Activated naive CD4-positive, alpha-beta T cell treated with anti-CD3 and anti-CD28 coated beads, Interleukin-2, amount 10 ng/mL, durations not matched to agents 7 days and 5 days (primary cell): ENCODE measurements at regions not wholly inside any gene's neighbourhood (a gene's known extent, or its start where the extent isn't known, plus 50 kb on each side); places are given as distances from the start of the nearest gene placed in this dataset.

Experiments used
- CTCF ChIA-PET: fragments of 350-600 bp; sonication (Branson Sonifier 250); formaldehyde crosslinking; loops from one replicate; lab custom pipeline; 2021; ENCODE audit warnings: antibody characterized with exemption; lab: Charles Lee
- DNase-seq: peaks from one replicate; pipeline ENCODE4 v3.0.0-alpha.2; 2020
- H3K27ac Mint-ChIP-seq: one replicate; pipeline ENCODE4 v1.8.0; 2021; ENCODE audit warnings: mild to moderate bottlenecking, moderate library complexity, mixed read lengths
- H3K27me3 Mint-ChIP-seq: one replicate; pipeline ENCODE4 v1.8.0; 2021; ENCODE audit warnings: mild to moderate bottlenecking, mixed read lengths
- H3K36me3 Mint-ChIP-seq: one replicate; pipeline ENCODE4 v1.8.0; 2021; ENCODE audit warnings: mixed read lengths
- H3K4me1 Mint-ChIP-seq: one replicate; pipeline ENCODE4 v1.8.0; 2021; ENCODE audit warnings: mixed read lengths
- H3K4me3 Mint-ChIP-seq: one replicate; pipeline ENCODE4 v1.8.0; 2021; ENCODE audit warnings: mild to moderate bottlenecking, moderate library complexity, mixed read lengths
- H3K9me3 Mint-ChIP-seq: one replicate; pipeline ENCODE4 v1.8.0; 2021; ENCODE audit warnings: mixed read lengths

- no peak for DNase-seq
- Mint-ChIP-seq H3K27me3 (peaks cover 59% of the 10 kb centered on the region), H3K9me3 (no peaks in the 10 kb centered on the region), H3K27ac (peak overlapping the region; percentile 19), H3K36me3 (no peaks in the 10 kb centered on the region), H3K4me3 (peak overlapping the region; percentile 75), H3K4me1 (peaks cover 27% of the 10 kb centered on the region)
- CTCF ChIA-PET, result interaction anchor here (0.9 to 2.4 kb wide), 6 partner anchors 9 to 26 kb away, joined by 3 to 11 read pairs (median 4); no protein-coding TSS in a partner anchor
These were observed 216.1 kb downstream of the MEF2C start for GRCh38 chr5:88666761-88667495.

GRCh38 chr5:88665750-88666215 is 217.2 kb downstream of the MEF2C start:
- H3K36me3 Mint-ChIP-seq, result peaks cover 6% of the 10 kb centered on the region
- peak overlapping the region; percentile 38 for H3K27ac Mint-ChIP-seq
- CTCF ChIA-PET, result interaction anchor here (1.1 to 2.4 kb wide), 4 partner anchors 10 to 27 kb away, joined by 3 to 11 read pairs (median 6); no protein-coding TSS in a partner anchor
- no peak for DNase-seq
- H3K4me1 Mint-ChIP-seq, result peaks cover 33% of the 10 kb centered on the region
- H3K9me3 Mint-ChIP-seq, result no peaks in the 10 kb centered on the region
- peak overlapping the region; percentile 75 for H3K4me3 Mint-ChIP-seq
- peaks cover 60% of the 10 kb centered on the region for H3K27me3 Mint-ChIP-seq

GRCh38 chr5:88664645-88665044 is 218.3 kb downstream of the MEF2C start:
- Mint-ChIP-seq H3K4me3 (no peak overlapping the region), H3K27me3 (peaks cover 67% of the 10 kb centered on the region), H3K36me3 (peaks cover 9% of the 10 kb centered on the region), H3K9me3 (no peaks in the 10 kb centered on the region), H3K4me1 (peaks cover 39% of the 10 kb centered on the region), H3K27ac (no peak overlapping the region)
- no peak for DNase-seq
- CTCF ChIA-PET, result interaction anchor here (0.7 to 1.0 kb wide), 2 partner anchors 25 to 26 kb away, joined by 3 to 5 read pairs; no protein-coding TSS in a partner anchor

DNA sequence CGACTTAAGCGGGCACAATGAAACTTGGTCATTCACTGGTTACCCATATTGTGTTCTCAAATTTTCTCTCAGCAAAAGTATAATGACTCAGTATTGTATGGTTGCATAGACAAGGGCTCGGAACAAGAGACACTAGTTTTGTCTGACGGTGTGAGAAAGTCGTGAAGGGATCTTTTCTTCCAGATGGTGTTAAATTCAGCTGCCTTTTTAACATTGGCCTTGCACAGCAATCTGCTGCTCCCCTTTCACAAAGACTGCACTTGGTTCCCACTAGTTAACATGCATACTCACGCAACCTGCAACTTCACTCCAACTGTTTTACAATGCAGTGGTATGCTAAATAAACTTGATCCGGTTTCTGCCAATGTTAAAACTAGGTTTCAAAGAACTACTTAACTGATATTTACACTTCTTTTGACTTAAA is 219.2 kb downstream of the MEF2C start:
- H3K4me1 Mint-ChIP-seq, result peaks cover 42% of the 10 kb centered on the region
- CTCF ChIA-PET, result interaction anchor here (1.0 kb wide), 1 partner anchor 27 kb away, joined by 5 read pairs; no protein-coding TSS in a partner anchor
- no peak for DNase-seq
- no peak overlapping the region for H3K27ac Mint-ChIP-seq
- H3K27me3 Mint-ChIP-seq, result peaks cover 70% of the 10 kb centered on the region
- H3K4me3 Mint-ChIP-seq, result no peak overlapping the region
- no peaks in the 10 kb centered on the region for H3K9me3 Mint-ChIP-seq
- H3K36me3 Mint-ChIP-seq, result peaks cover 9% of the 10 kb centered on the region

DNA sequence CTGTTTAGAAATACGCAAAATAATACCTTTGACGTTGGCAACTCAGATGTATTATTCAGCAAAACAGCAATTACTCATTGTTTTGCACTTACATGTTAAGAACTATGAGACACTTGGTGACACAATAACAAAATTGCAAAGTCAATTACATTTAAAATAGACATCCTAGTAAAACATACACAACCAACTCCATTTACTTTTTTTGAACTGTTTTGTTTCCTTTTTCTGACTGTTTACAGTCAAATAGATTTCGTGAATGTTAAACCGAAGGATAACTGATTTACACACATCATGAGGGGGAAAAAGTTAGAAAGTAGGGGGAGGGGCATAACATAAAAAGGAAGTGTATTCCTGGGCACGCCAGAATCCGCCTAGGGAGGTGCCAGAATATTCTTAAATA is 220.1 kb downstream of the MEF2C start:
- CTCF ChIA-PET, result no interaction called here

GRCh38 chr5:88661806-88662207 is 221.2 kb downstream of the MEF2C start:
- no peak overlapping the region for H3K4me3 Mint-ChIP-seq
- no peak for DNase-seq
- peaks cover 9% of the 10 kb centered on the region for H3K36me3 Mint-ChIP-seq
- CTCF ChIA-PET, result no interaction called here
- H3K27ac Mint-ChIP-seq, result peak overlapping the region; percentile 58
- H3K9me3 Mint-ChIP-seq, result no peaks in the 10 kb centered on the region
- peaks cover 53% of the 10 kb centered on the region for H3K27me3 Mint-ChIP-seq
- peaks cover 29% of the 10 kb centered on the region for H3K4me1 Mint-ChIP-seq

More for the DNA sequence above, 220.1 kb downstream of the MEF2C start:
- H3K27ac Mint-ChIP-seq, result no peak overlapping the region
- H3K4me3 Mint-ChIP-seq, result no peak overlapping the region
- no peak for DNase-seq
- H3K27me3 Mint-ChIP-seq, result peaks cover 63% of the 10 kb centered on the region
- H3K9me3 Mint-ChIP-seq, result no peaks in the 10 kb centered on the region
- peaks cover 9% of the 10 kb centered on the region for H3K36me3 Mint-ChIP-seq
- peaks cover 39% of the 10 kb centered on the region for H3K4me1 Mint-ChIP-seq

GRCh38 chr5:88660947-88661805 is 221.8 kb downstream of the MEF2C start:
- DNase-seq, result peak; percentile 50
- Mint-ChIP-seq H3K27ac (peak overlapping the region; percentile 58), H3K36me3 (peaks cover 9% of the 10 kb centered on the region), H3K27me3 (peaks cover 47% of the 10 kb centered on the region), H3K4me1 (peaks cover 23% of the 10 kb centered on the region), H3K4me3 (peak overlapping the region; percentile 48), H3K9me3 (no peaks in the 10 kb centered on the region)
- CTCF ChIA-PET, result interaction anchor here (1.7 to 3.8 kb wide), 2 partner anchors 29 to 879 kb away, joined by 4 to 12 read pairs; no protein-coding TSS in a partner anchor

DNA sequence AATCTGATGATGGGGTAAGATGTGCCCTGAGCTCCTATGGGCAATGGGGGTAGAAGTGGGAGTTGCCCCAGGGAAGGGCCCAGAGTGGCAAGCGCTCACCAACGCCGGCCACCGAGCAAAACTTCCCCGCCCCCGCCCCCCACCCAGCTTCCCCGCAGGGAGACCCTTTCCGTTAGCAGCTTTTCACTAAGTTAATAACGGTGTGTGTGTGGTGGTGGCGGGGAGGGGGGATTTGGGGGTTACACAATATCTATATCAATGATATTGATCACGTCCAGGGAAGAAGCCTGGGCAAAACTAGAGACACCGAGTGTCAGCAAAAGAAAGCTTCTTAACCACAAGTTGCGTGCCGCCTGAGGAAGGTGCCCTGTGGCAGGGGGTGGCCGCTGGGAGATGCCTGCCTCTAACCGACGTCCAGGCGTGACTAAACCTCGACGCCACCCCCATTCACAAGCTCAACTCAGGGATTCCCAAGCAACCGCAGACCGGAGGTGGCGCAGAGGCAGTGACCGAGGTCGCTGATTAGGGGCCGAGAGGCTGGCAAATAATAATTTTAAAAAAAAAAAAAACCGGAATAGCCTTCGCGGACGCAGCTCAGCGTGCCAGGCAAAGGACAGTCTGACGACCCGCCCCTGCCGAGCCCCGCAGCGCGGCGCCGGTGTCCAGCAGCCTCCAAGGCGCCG is 222.6 kb downstream of the MEF2C start:
- CTCF ChIA-PET, result interaction anchor here (1.7 to 3.8 kb wide), 2 partner anchors 30 to 879 kb away, joined by 4 to 12 read pairs; no protein-coding TSS in a partner anchor
- DNase-seq, result no peak
- Mint-ChIP-seq H3K27me3 (peaks cover 39% of the 10 kb centered on the region), H3K27ac (no peak overlapping the region), H3K36me3 (peaks cover 9% of the 10 kb centered on the region), H3K9me3 (no peaks in the 10 kb centered on the region), H3K4me1 (peaks cover 15% of the 10 kb centered on the region), H3K4me3 (peak overlapping the region; percentile 15)

GRCh38 chr5:88659529-88660263 is 223.3 kb downstream of the MEF2C start:
- H3K4me3 Mint-ChIP-seq, result peak overlapping the region; percentile 41
- peaks cover 38% of the 10 kb centered on the region for H3K27me3 Mint-ChIP-seq
- H3K36me3 Mint-ChIP-seq, result peaks cover 9% of the 10 kb centered on the region
- no peak for DNase-seq
- no peak overlapping the region for H3K27ac Mint-ChIP-seq
- no peaks in the 10 kb centered on the region for H3K9me3 Mint-ChIP-seq
- CTCF ChIA-PET, result interaction anchor here (1.7 to 3.8 kb wide), 2 partner anchors 31 to 878 kb away, joined by 4 to 12 read pairs; no protein-coding TSS in a partner anchor
- H3K4me1 Mint-ChIP-seq, result peaks cover 15% of the 10 kb centered on the region

DNA sequence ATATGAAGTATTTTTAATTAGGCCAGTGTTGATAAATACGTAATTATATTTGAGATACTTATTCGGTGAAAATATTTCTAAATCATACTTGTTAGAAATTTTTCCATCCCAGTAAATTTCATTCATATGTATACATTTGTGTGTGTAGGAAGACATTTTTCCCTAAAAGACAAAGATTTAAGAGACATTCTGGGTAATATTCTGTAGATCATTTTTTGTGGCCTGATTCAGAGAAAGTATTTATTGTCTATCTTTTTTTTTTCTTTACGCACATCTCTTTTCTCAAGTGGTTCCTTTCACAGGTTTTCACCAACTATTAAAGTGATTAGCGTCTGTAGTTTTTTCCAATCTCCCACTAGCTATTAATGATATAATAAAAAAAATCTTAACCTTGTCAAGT is 224.1 kb downstream of the MEF2C start:
- H3K27me3 Mint-ChIP-seq, result peaks cover 35% of the 10 kb centered on the region
- no peak overlapping the region for H3K27ac Mint-ChIP-seq
- peaks cover 15% of the 10 kb centered on the region for H3K4me1 Mint-ChIP-seq
- no peak overlapping the region for H3K4me3 Mint-ChIP-seq
- peaks cover 9% of the 10 kb centered on the region for H3K36me3 Mint-ChIP-seq
- H3K9me3 Mint-ChIP-seq, result no peaks in the 10 kb centered on the region
- CTCF ChIA-PET, result interaction anchor here (3.8 kb wide), 1 partner anchor 31 kb away, joined by 12 read pairs; no protein-coding TSS in a partner anchor
- no peak for DNase-seq

GRCh38 chr5:88657906-88658775 is 224.8 kb downstream of the MEF2C start:
- Mint-ChIP-seq H3K27me3 (peaks cover 32% of the 10 kb centered on the region), H3K4me3 (no peak overlapping the region), H3K9me3 (no peaks in the 10 kb centered on the region), H3K4me1 (peaks cover 15% of the 10 kb centered on the region), H3K36me3 (peaks cover 9% of the 10 kb centered on the region), H3K27ac (no peak overlapping the region)
- CTCF ChIA-PET, result interaction anchor here (3.8 kb wide), 1 partner anchor 32 kb away, joined by 12 read pairs; no protein-coding TSS in a partner anchor
- DNase-seq, result no peak

GRCh38 chr5:88657136-88657535 is 225.8 kb downstream of the MEF2C start:
- peaks cover 27% of the 10 kb centered on the region for H3K27me3 Mint-ChIP-seq
- CTCF ChIA-PET, result no interaction called here

More at GRCh38 chr5:88657136-88657535, 225.8 kb downstream of the MEF2C start:
- Mint-ChIP-seq H3K36me3 (peaks cover 9% of the 10 kb centered on the region), H3K9me3 (no peaks in the 10 kb centered on the region), H3K4me3 (no peak overlapping the region), H3K4me1 (peaks cover 15% of the 10 kb centered on the region), H3K27ac (no peak overlapping the region)
- no peak for DNase-seq
